Bone marrow (tissue), 2 donors: ENCODE measurements at regions not wholly inside any gene's neighbourhood (a gene's known extent, or its start where the extent isn't known, plus 50 kb on each side); places are given as distances from the start of the nearest gene placed in this dataset.
"Not testable (repeated sequence)": the region's sequence is repeated elsewhere in the genome, so short reads cannot be mapped to it uniquely, and the experiment has no call there.

Source experiments
- DNase-seq, 2 donors: peaks; one replicate each; lab custom pipeline; 2025; lab: John Stamatoyannopoulos, UW

- DNase-seq: no peak
These were observed 361.2 kb downstream of the NPR3 start for GRCh38 chr5:33072296-33072695.

GRCh38 chr5:33072726-33073125 lies 361.6 kb downstream of the NPR3 start:
- no peak for DNase-seq

GRCh38 chr5:33073881-33074327 lies 362.8 kb downstream of the NPR3 start:
- DNase-seq: no peak

- DNase-seq: no peak
These were observed 363.4 kb downstream of the NPR3 start for GRCh38 chr5:33074548-33074947.

- DNase-seq: no peak
These were observed 364.6 kb downstream of the NPR3 start for GRCh38 chr5:33075731-33076130.

GRCh38 chr5:33079548-33079947 lies 361.2 kb upstream of the TARS1 start:
- no peak for DNase-seq

- no peak for DNase-seq
These were observed 360.5 kb upstream of the TARS1 start for GRCh38 chr5:33080287-33080686.

GRCh38 chr5:33088176-33088575 lies 352.6 kb upstream of the TARS1 start:
- DNase-seq: no peak

GRCh38 chr5:33091571-33092363 lies 349.0 kb upstream of the TARS1 start:
- DNase-seq: no peak

GRCh38 chr5:33092719-33093118 lies 348.0 kb upstream of the TARS1 start:
- no peak for DNase-seq

- no peak for DNase-seq
These were observed 338.2 kb upstream of the TARS1 start for GRCh38 chr5:33102551-33102950.

GRCh38 chr5:33105521-33105941 lies 335.2 kb upstream of the TARS1 start:
- no peak for DNase-seq

- DNase-seq: not testable (repeated sequence)
These were observed 330.3 kb upstream of the TARS1 start for GRCh38 chr5:33110496-33110895.

- no peak for DNase-seq
These were observed 326.4 kb upstream of the TARS1 start for GRCh38 chr5:33114361-33114760.

GRCh38 chr5:33115467-33115866 lies 325.3 kb upstream of the TARS1 start:
- DNase-seq: no peak

- DNase-seq: no peak
These were observed 321.9 kb upstream of the TARS1 start for GRCh38 chr5:33118761-33119415.

GRCh38 chr5:33120671-33121070 lies 320.1 kb upstream of the TARS1 start:
- DNase-seq: no peak

GRCh38 chr5:33129309-33129708 lies 311.5 kb upstream of the TARS1 start:
- DNase-seq: no peak

GRCh38 chr5:33136785-33137184 lies 304.0 kb upstream of the TARS1 start:
- DNase-seq: no peak

- DNase-seq: not testable (repeated sequence)
These were observed 302.6 kb upstream of the TARS1 start for GRCh38 chr5:33138145-33138544.

- no peak for DNase-seq
These were observed 297.2 kb upstream of the TARS1 start for GRCh38 chr5:33143405-33144123.

- DNase-seq: no peak
These were observed 293.9 kb upstream of the TARS1 start for GRCh38 chr5:33146881-33147280.

- no peak for DNase-seq
These were observed 292.7 kb upstream of the TARS1 start for GRCh38 chr5:33148076-33148513.
